Endothelial cell of umbilical vein (primary cell): ENCODE measurements at regions not wholly inside any gene's neighbourhood (a gene's known extent, or its start where the extent isn't known, plus 50 kb on each side); places are given as distances from the start of the nearest gene placed in this dataset.

Experiments
- CTCF ChIP-seq, 2 donors: IDR thresholded peaks; 1 replicate in 1 of 2; 2 replicates in 1 of 2; pipeline ENCODE4 v1.5.1; 2011; ENCODE audit warnings: low read length in 2 of 2, mild to moderate bottlenecking in 2 of 2, moderate library complexity in 2 of 2, control low read depth in 1 of 2, inconsistent platforms in 1 of 2, low read depth in 1 of 2; ENCODE audit not compliant: insufficient read depth in 1 of 2; ENCODE audit errors: extremely low read depth in 1 of 2
- EZH2 ChIP-seq: IDR thresholded peaks from 2 replicates; pipeline ENCODE4 v1.6.1; 2012; ENCODE audit warnings: borderline replicate concordance, low read depth, mild to moderate bottlenecking, moderate library complexity, low read length, inconsistent platforms; ENCODE audit not compliant: severe bottlenecking
- FOS ChIP-seq: IDR thresholded peaks from 2 replicates; pipeline ENCODE4 v1.6.1; 2011; ENCODE audit warnings: mild to moderate bottlenecking, low read length, moderate library complexity, borderline replicate concordance; ENCODE audit not compliant: insufficient read depth
- GATA2 ChIP-seq: IDR thresholded peaks from 2 replicates; pipeline ENCODE4 v1.7.0; 2011; ENCODE audit warnings: low read depth, mild to moderate bottlenecking, moderate library complexity, mixed read lengths, low read length; ENCODE audit not compliant: insufficient read length, insufficient read depth
- JUN ChIP-seq: IDR thresholded peaks from 2 replicates; pipeline ENCODE4 v1.6.1; 2011; ENCODE audit warnings: borderline replicate concordance, low read depth; ENCODE audit not compliant: insufficient read length, insufficient read depth
- MAX ChIP-seq: IDR thresholded peaks from 2 replicates; pipeline ENCODE4 v1.6.1; 2011; ENCODE audit not compliant: insufficient read depth, insufficient read length
- MYC ChIP-seq: IDR thresholded peaks from one replicate; pipeline ENCODE4 v1.6.1; 2011; ENCODE audit warnings: mild to moderate bottlenecking, low read depth, low read length
- POLR2A ChIP-seq: IDR thresholded peaks from 2 replicates; pipeline ENCODE4 v1.6.1; 2012; ENCODE audit warnings: low read depth, mild to moderate bottlenecking, control low read depth, low read length
- POLR2AphosphoS5 ChIP-seq: IDR thresholded peaks from 2 replicates; pipeline ENCODE4 v1.6.1; 2012; ENCODE audit warnings: low read depth, mild to moderate bottlenecking, control low read depth, low read length, moderate library complexity; ENCODE audit not compliant: insufficient read depth

GRCh38 chr6:169160091-169160854 lies 93.4 kb downstream of the THBS2 start:
- TF ChIP-seq CTCF (IDR thresholded peaks at IDR 0.05; ENCODE audit: extremely low read depth in 1 of 2, insufficient read depth in 1 of 2, low read depth in 1 of 2, low read length in 2 of 2): no peak
- TF ChIP-seq FOS: no peak
- TF ChIP-seq MAX: no peak
- no peak for TF ChIP-seq JUN
- no peak for TF ChIP-seq POLR2A
- TF ChIP-seq GATA2: no peak
- TF ChIP-seq EZH2: no peak
- TF ChIP-seq POLR2AphosphoS5: no peak
- TF ChIP-seq MYC: no peak
